ENCODE measurements at regions not wholly inside any gene's neighbourhood (a gene's known extent, or its start where the extent isn't known, plus 50 kb on each side); places are given as distances from the start of the nearest gene placed in this dataset.

DNA sequence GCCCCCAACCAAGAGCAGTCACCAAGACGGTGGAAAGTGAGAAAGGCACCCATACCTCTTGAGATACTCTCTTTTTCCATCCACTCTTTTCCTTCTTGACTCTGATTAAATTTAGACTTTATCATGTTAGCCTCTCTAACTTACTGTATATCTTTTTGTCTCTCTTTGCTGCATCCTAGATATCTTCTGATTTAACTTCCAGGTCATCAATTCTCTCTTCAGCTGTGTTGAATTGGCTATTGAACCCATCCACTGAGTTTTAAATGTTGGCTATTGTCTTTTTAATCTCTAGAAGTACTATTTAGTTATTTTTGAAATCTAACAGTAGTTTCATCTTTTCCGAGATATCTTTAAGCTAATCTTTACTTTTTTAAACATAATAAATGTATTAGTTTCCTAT is 78.3 kb upstream of the MBOAT2 start:
- DNase-seq (ENCODE audit: low read depth), result no peak

- no peak for DNase-seq (ENCODE audit: low read depth)
Measured at GRCh38 chr2:9078405-9078804, 74.9 kb upstream of the MBOAT2 start.

- DNase-seq (ENCODE audit: low read depth), result no peak
Measured at GRCh38 chr2:9077691-9078090, 74.2 kb upstream of the MBOAT2 start.

DNA sequence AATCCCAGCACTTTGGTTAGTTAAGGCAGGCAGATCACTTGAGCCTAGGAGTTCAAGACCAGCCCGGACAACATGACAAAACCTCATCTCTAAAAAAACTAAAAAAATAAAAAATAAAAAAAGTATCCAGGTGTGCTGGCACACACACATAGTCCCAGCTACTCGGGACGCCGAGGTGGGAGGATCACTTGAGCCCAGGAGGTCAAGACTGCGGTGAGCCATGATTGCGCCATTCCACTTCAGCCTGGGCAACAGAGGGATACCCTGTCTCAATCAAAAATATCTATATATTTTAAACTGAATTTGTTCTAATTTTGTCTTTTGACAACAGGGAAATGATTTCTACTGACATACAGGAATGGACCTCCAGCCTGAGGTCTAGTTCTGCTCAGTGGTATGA is 73.3 kb upstream of the MBOAT2 start:
- no peak for DNase-seq (ENCODE audit: low read depth)

DNA sequence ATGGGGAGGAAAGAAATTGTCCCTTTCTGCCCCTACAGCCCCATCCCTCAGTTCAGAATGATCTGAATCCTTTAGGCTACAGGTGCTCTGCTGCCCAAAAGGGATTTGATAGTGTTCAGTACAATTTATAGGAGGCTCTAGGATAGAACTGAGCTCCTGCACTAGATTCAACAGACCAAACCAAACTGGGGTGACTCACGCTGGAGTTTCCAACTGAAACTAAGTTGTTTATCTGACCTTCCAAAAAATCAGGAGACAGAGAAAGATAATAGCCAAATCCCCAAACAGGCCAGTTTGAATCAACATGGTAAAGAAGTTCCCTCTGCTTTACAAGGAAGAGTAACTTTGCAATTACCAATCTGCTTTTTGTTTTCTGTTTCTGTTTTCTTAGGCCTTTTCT is 72.7 kb upstream of the MBOAT2 start:
- DNase-seq (ENCODE audit: low read depth), result no peak

GRCh38 chr2:9074930-9075329 is 71.4 kb upstream of the MBOAT2 start:
- DNase-seq (ENCODE audit: low read depth), result no peak

GRCh38 chr2:9071584-9072124 is 68.2 kb upstream of the MBOAT2 start:
- no peak for DNase-seq (ENCODE audit: low read depth)

- DNase-seq (ENCODE audit: low read depth), result no peak
Measured at GRCh38 chr2:9071032-9071431, 67.5 kb upstream of the MBOAT2 start.

DNA sequence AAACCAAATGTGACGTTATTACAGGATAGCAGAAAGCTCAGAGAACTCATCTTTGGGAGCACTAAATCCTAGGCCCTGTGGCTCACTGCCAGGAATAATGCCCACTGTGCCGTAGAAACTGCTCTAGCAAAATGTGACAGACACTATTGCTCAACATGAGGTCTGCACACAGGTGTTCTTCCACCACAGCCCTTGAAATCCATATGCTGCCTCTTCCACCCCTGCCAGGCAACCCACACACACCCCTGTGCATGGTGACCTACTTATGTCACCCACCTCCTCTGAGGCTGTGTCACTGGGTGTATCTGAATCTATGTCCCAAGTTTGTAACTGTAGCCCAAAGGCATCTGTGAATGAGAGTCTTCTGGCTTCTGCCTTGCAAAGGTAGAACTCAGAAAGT is 66.1 kb upstream of the MBOAT2 start:
- no peak for DNase-seq (ENCODE audit: low read depth)

DNA sequence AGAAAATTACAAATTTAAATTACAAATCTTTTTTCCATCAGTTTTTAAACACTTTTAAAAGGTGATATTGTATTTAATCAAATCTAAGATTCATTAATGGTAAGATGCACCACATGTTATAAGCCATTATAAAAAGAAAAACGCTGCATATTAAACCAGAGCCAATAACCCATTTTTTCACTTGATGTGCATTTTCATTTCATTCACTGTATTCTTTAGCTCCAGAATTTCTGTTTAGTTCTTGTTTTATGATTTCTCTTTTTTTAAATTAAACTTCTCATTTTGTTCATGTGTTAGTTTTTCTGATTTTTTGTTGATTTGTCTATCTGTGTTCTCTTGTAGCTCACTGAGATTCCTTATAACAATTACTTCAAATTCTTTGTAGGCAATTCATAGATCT is 62.4 kb upstream of the MBOAT2 start:
- DNase-seq (ENCODE audit: low read depth), result no peak

DNA sequence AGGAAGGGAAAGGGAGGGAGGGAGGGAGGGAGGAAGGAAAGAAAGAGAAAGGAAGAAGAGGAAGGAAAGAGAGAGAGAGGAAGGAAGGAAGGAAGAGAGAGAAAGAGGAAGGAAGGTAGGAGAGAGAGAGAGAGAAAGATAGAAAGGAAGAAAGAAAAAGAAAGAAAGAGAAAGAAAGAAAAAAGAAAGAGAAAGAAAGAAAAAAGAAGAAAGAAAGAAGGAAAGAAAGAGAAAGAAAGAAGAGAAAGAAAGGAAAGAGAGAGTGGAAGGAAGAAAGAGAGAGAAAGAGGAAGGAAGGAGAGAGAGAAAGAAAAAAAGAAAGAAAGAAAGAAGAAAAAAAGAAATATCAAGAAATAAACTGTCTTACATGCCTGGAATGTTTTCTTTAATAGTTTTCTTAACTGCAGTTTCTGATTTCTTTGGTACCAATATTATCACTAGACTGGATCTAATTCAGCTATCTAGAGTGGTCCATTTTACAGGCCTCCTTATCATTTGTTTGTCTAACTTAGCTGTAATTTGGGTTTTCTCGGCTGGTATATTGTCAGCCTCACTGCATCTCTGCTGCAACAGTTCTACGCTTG is 59.6 kb upstream of the MBOAT2 start:
- DNase-seq (ENCODE audit: low read depth), result no peak

GRCh38 chr2:9060819-9061218 is 57.3 kb upstream of the MBOAT2 start:
- DNase-seq (ENCODE audit: low read depth), result no peak

GRCh38 chr2:9057939-9058761 is 54.7 kb upstream of the MBOAT2 start:
- no peak for DNase-seq (ENCODE audit: low read depth)

GRCh38 chr2:9055471-9055870 is 52.0 kb upstream of the MBOAT2 start:
- DNase-seq (ENCODE audit: low read depth), result no peak

GRCh38 chr2:9053534-9053931 is 50.0 kb upstream of the MBOAT2 start:
- DNase-seq (ENCODE audit: low read depth), result no peak
